ENCODE measurements at regions not wholly inside any gene's neighbourhood (a gene's known extent, or its start where the extent isn't known, plus 50 kb on each side); places are given as distances from the start of the nearest gene placed in this dataset.

- no peak overlapping the region for H3K9ac ChIP-seq (ENCODE audit: low read depth, low read length)
- H3K4me1 ChIP-seq (ENCODE audit: control insufficient read depth, insufficient read depth, low read length), result peaks cover 14% of the 10 kb centered on the region
- no peaks in the 10 kb centered on the region for H3K9me3 ChIP-seq (replicated peaks; ENCODE audit: low read length)
Measured at GRCh38 chr1:234542211-234542850, 63.4 kb upstream of the TARBP1 start.

GRCh38 chr1:234541286-234541975 lies 62.5 kb upstream of the TARBP1 start:
- Histone ChIP-seq H3K9me3 (replicated peaks; ENCODE audit: low read length) (no peaks in the 10 kb centered on the region), H3K4me2 (ENCODE audit: low read length) (no peak overlapping the region), H3K4me1 (ENCODE audit: control insufficient read depth, insufficient read depth, low read length) (peaks cover 14% of the 10 kb centered on the region), H3K27me3 (ENCODE audit: control insufficient read depth, insufficient read depth, low read length) (peaks cover 4% of the 10 kb centered on the region), H3K9ac (ENCODE audit: low read depth, low read length) (no peak overlapping the region), H3K36me3 (ENCODE audit: insufficient read depth, low read length) (no peaks in the 10 kb centered on the region), H3K4me3 (ENCODE audit: low read length) (no peak overlapping the region)

More at GRCh38 chr1:234542211-234542850, 63.4 kb upstream of the TARBP1 start:
- Histone ChIP-seq H3K4me2 (ENCODE audit: low read length) (no peak overlapping the region), H3K27me3 (ENCODE audit: control insufficient read depth, insufficient read depth, low read length) (peaks cover 4% of the 10 kb centered on the region), H3K36me3 (ENCODE audit: insufficient read depth, low read length) (no peaks in the 10 kb centered on the region), H3K4me3 (ENCODE audit: low read length) (no peak overlapping the region)

GRCh38 chr1:234540404-234540762 lies 61.4 kb upstream of the TARBP1 start:
- no peaks in the 10 kb centered on the region for H3K36me3 ChIP-seq (ENCODE audit: insufficient read depth, low read length)
- no peak overlapping the region for H3K9ac ChIP-seq (ENCODE audit: low read depth, low read length)
- H3K4me2 ChIP-seq (ENCODE audit: low read length), result no peak overlapping the region

DNA sequence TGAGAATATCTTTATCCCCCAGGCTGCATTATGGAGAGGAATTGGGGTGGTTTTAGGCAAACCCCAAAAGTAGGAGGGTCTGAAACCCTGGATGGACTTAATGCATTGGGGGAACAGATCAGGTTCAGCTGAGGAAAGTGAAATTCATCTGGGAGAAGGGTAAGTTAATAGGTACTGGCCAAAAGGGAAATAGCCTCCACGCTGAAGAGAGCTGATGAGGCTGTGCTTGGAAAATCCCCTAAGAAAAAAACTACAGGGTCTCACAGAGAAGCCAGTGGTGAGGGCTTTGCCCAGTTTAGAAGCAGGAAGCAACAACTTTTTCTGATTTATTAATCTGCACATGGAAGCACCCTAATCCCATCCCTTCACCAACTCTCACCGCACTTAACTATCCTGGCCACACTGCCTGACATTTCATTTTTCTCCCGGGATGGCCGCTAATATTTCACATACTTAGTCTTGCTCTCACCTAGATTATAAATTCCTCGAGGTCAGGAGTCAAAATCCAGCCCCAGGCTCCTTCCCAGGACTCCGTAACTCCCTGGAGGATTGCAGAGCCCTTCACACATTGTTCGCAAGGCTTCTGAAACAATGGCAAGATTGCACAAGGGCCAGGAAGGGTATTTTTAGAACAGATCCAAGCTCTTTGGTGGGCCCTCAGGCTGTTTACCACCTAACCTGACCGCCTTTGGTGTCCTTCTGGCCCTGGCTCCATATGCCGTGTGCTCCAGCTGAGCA lies 60.9 kb upstream of the TARBP1 start:
- Histone ChIP-seq H3K27me3 (ENCODE audit: control insufficient read depth, insufficient read depth, low read length) (peaks cover 4% of the 10 kb centered on the region), H3K9me3 (replicated peaks; ENCODE audit: low read length) (no peaks in the 10 kb centered on the region), H3K4me2 (ENCODE audit: low read length) (no peak overlapping the region), H3K36me3 (ENCODE audit: insufficient read depth, low read length) (no peaks in the 10 kb centered on the region), H3K4me1 (ENCODE audit: control insufficient read depth, insufficient read depth, low read length) (peaks cover 22% of the 10 kb centered on the region), H3K4me3 (ENCODE audit: low read length) (no peak overlapping the region), H3K9ac (ENCODE audit: low read depth, low read length) (no peak overlapping the region)

More at GRCh38 chr1:234540404-234540762, 61.4 kb upstream of the TARBP1 start:
- Histone ChIP-seq H3K4me3 (ENCODE audit: low read length) (no peak overlapping the region), H3K4me1 (ENCODE audit: control insufficient read depth, insufficient read depth, low read length) (peaks cover 23% of the 10 kb centered on the region), H3K27me3 (ENCODE audit: control insufficient read depth, insufficient read depth, low read length) (peaks cover 4% of the 10 kb centered on the region), H3K9me3 (replicated peaks; ENCODE audit: low read length) (no peaks in the 10 kb centered on the region)

DNA sequence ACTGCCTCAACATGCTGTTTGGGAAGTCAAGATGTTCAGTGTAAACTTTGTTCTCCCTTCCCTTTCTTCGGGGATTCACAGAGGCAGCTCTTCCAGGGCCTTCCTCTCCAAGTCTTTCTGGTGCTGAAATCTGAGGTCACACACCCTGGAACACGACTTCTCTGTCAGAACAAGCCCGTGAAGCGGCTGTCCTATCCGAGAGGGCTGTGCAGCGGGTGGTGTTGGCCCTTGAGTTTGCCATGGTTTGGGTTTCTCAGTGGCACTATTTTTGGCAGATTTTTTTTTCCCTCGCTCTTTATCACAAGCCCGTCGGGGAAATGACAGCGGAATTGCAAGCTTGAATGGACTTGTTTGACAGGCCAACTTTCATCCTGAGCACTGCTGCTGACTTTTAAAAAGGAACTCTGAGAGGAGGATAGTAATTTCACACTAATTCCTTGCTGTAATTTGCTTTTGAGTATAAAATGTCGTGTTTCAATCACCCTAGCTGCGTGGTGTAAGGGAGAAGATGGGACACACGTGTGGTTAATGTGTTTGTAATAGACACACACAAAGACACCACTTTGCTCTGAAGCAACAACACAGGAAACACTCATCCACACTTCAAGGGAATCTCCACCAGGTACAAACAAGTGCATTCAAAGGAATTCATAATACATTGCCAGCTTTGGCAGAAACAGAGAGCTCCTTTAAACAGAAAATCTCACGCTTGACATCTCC lies 60.1 kb upstream of the TARBP1 start:
- no peak overlapping the region for H3K4me3 ChIP-seq (ENCODE audit: low read length)

GRCh38 chr1:234538062-234538731 lies 59.2 kb upstream of the TARBP1 start:
- no peaks in the 10 kb centered on the region for H3K9me3 ChIP-seq (replicated peaks; ENCODE audit: low read length)
- H3K4me2 ChIP-seq (ENCODE audit: low read length), result no peak overlapping the region
- H3K4me1 ChIP-seq (ENCODE audit: control insufficient read depth, insufficient read depth, low read length), result peaks cover 28% of the 10 kb centered on the region
- peaks cover 4% of the 10 kb centered on the region for H3K27me3 ChIP-seq (ENCODE audit: control insufficient read depth, insufficient read depth, low read length)
- H3K4me3 ChIP-seq (ENCODE audit: low read length), result no peak overlapping the region
- H3K36me3 ChIP-seq (ENCODE audit: insufficient read depth, low read length), result no peaks in the 10 kb centered on the region
- no peak overlapping the region for H3K9ac ChIP-seq (ENCODE audit: low read depth, low read length)

More for the DNA sequence above, 60.1 kb upstream of the TARBP1 start:
- Histone ChIP-seq H3K9me3 (replicated peaks; ENCODE audit: low read length) (no peaks in the 10 kb centered on the region), H3K9ac (ENCODE audit: low read depth, low read length) (no peak overlapping the region), H3K36me3 (ENCODE audit: insufficient read depth, low read length) (no peaks in the 10 kb centered on the region), H3K4me2 (ENCODE audit: low read length) (no peak overlapping the region), H3K27me3 (ENCODE audit: control insufficient read depth, insufficient read depth, low read length) (peaks cover 4% of the 10 kb centered on the region), H3K4me1 (ENCODE audit: control insufficient read depth, insufficient read depth, low read length) (peaks cover 23% of the 10 kb centered on the region)

GRCh38 chr1:234537236-234537635 lies 58.3 kb upstream of the TARBP1 start:
- peaks cover 4% of the 10 kb centered on the region for H3K27me3 ChIP-seq (ENCODE audit: control insufficient read depth, insufficient read depth, low read length)
- peaks cover 36% of the 10 kb centered on the region for H3K4me1 ChIP-seq (ENCODE audit: control insufficient read depth, insufficient read depth, low read length)
- no peak overlapping the region for H3K9ac ChIP-seq (ENCODE audit: low read depth, low read length)

DNA sequence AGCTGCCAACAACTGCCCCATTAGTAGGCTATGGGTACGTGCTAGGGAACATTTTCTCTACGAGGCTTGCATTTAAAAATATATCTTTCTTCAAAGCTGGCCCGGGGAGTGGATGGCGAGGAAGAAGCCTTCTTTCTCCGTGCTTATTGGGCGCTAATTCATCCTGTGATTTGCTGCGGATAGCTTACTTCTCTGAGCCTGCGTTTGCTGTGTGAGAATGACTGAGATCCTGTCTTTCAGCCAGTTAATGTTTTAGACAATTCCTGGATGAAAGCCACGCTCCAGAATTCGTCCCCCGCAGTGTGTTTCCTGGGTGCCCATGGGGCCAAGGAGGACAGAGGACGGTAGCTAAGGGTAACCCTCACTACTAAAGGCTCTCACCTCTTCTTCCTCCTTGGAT lies 57.8 kb upstream of the TARBP1 start:
- Histone ChIP-seq H3K27me3 (ENCODE audit: control insufficient read depth, insufficient read depth, low read length) (peaks cover 4% of the 10 kb centered on the region), H3K9ac (ENCODE audit: low read depth, low read length) (no peak overlapping the region), H3K36me3 (ENCODE audit: insufficient read depth, low read length) (no peaks in the 10 kb centered on the region), H3K4me3 (ENCODE audit: low read length) (no peak overlapping the region), H3K4me1 (ENCODE audit: control insufficient read depth, insufficient read depth, low read length) (peaks cover 41% of the 10 kb centered on the region), H3K9me3 (replicated peaks; ENCODE audit: low read length) (no peaks in the 10 kb centered on the region), H3K4me2 (ENCODE audit: low read length) (no peak overlapping the region)

More at GRCh38 chr1:234537236-234537635, 58.3 kb upstream of the TARBP1 start:
- Histone ChIP-seq H3K9me3 (replicated peaks; ENCODE audit: low read length) (no peaks in the 10 kb centered on the region), H3K4me2 (ENCODE audit: low read length) (no peak overlapping the region), H3K36me3 (ENCODE audit: insufficient read depth, low read length) (no peaks in the 10 kb centered on the region), H3K4me3 (ENCODE audit: low read length) (no peak overlapping the region)

DNA sequence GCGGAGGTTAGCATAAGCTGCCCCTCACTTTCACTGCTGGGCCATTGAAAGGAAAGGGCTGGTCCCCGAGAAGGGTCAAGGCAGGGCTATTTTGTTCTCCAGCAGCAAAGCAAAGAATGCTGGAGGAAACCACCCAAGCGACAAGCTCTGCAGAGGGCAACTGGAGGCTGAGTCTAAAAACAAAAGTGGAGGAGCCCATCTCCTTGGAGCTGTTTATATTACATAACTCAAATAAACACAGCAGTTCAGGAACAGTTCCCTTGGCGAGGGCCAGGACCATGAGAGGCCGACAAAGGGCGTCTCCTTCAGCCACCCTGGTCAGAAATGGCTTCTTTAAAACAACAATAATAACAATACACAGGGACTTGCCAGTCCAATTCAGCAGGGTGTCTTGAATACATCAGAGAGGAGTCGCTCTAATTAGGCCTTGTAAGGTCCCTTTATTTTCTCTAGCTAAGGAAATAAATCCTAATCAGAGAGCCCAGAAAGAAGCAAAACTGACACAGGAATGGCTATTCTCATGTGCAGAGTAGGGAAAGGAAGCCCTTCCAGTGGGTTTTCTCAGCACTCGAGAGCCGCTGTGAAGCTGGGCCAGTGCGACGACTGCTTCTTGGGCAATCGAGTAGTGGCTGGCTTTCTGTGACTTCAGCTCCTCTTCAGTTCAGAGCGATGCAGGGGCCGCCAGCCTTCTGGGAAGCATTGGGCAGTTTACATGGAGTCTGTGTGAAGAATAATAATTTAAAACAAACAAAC lies 57.0 kb upstream of the TARBP1 start:
- Histone ChIP-seq H3K4me1 (ENCODE audit: control insufficient read depth, insufficient read depth, low read length) (peaks cover 49% of the 10 kb centered on the region), H3K4me3 (ENCODE audit: low read length) (no peak overlapping the region), H3K27me3 (ENCODE audit: control insufficient read depth, insufficient read depth, low read length) (peaks cover 4% of the 10 kb centered on the region), H3K9ac (ENCODE audit: low read depth, low read length) (no peak overlapping the region), H3K4me2 (ENCODE audit: low read length) (no peak overlapping the region), H3K9me3 (replicated peaks; ENCODE audit: low read length) (no peaks in the 10 kb centered on the region), H3K36me3 (ENCODE audit: insufficient read depth, low read length) (no peaks in the 10 kb centered on the region)

DNA sequence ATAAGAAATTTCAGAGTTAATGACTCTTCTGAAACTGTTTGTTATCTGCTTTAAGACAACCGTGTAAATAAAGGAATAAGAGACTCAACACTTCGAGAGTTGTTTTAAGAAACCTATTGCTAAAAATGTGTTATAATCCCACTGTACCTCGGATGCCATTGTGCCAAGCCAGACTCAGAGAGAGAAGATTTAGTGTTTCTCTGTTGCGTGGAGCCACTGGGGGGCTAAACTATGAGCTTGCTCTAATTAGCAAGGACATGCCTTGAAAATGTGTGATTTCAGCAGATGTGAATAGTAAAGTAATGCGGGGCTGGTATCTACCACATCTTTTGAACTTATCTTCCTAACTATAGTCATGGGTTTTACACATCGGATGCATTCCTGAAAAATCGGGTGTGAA lies 56.2 kb upstream of the TARBP1 start:
- peaks cover 4% of the 10 kb centered on the region for H3K27me3 ChIP-seq (ENCODE audit: control insufficient read depth, insufficient read depth, low read length)
- peaks cover 50% of the 10 kb centered on the region for H3K4me1 ChIP-seq (ENCODE audit: control insufficient read depth, insufficient read depth, low read length)
- no peak overlapping the region for H3K4me3 ChIP-seq (ENCODE audit: low read length)
- H3K9me3 ChIP-seq (replicated peaks; ENCODE audit: low read length), result no peaks in the 10 kb centered on the region
- H3K4me2 ChIP-seq (ENCODE audit: low read length), result no peak overlapping the region
- no peaks in the 10 kb centered on the region for H3K36me3 ChIP-seq (ENCODE audit: insufficient read depth, low read length)
- no peak overlapping the region for H3K9ac ChIP-seq (ENCODE audit: low read depth, low read length)
